GM12874 (cell line): ENCODE measurements at regions not wholly inside any gene's neighbourhood (a gene's known extent, or its start where the extent isn't known, plus 50 kb on each side); places are given as distances from the start of the nearest gene placed in this dataset.

ENCODE experiments used
- CTCF ChIP-seq: IDR thresholded peaks from 2 replicates; pipeline ENCODE4 v1.5.1; 2011; ENCODE audit warnings: low read depth, mild to moderate bottlenecking, control low read depth, low read length, moderate library complexity; ENCODE audit not compliant: insufficient read depth

GRCh38 chr5:110909950-110910349 lies 161.6 kb upstream of the TSLP start:
- TF ChIP-seq CTCF: no peak

GRCh38 chr5:110913221-110913620 lies 158.3 kb upstream of the TSLP start:
- no peak for TF ChIP-seq CTCF

GRCh38 chr5:110916381-110917049 lies 155.0 kb upstream of the TSLP start:
- no peak for TF ChIP-seq CTCF

- TF ChIP-seq CTCF: no peak
These were observed 154.2 kb upstream of the TSLP start for GRCh38 chr5:110917161-110917875.

GRCh38 chr5:110918683-110919082 lies 152.8 kb upstream of the TSLP start:
- no peak for TF ChIP-seq CTCF

GRCh38 chr5:110923971-110924370 lies 147.5 kb upstream of the TSLP start:
- TF ChIP-seq CTCF: no peak

- no peak for TF ChIP-seq CTCF
These were observed 146.1 kb upstream of the TSLP start for GRCh38 chr5:110925398-110925797.
